HG03342 (cell line): ENCODE measurements at regions not wholly inside any gene's neighbourhood (a gene's known extent, or its start where the extent isn't known, plus 50 kb on each side); places are given as distances from the start of the nearest gene placed in this dataset.
"Not testable (repeated sequence)": the region's sequence is repeated elsewhere in the genome, so short reads cannot be mapped to it uniquely, and the experiment has no call there.

Experiments
- ATAC-seq: cut with Tn5 transposase; IDR thresholded peaks from one replicate; pipeline ENCODE4 v1.9.1; 2021; ENCODE audit warnings: mild to moderate bottlenecking, moderate library complexity; ENCODE audit not compliant: unreplicated experiment

- no peak for ATAC-seq
Measured at GRCh38 chr11:91394073-91394726, 830.4 kb upstream of the FAT3 start.

- ATAC-seq, result no peak
Measured at GRCh38 chr11:91382946-91383345, 841.7 kb upstream of the FAT3 start.

- ATAC-seq, result no peak
Measured at GRCh38 chr11:91374794-91375193, 849.8 kb upstream of the FAT3 start.

GRCh38 chr11:91373497-91373896, 851.1 kb upstream of the FAT3 start:
- no peak for ATAC-seq

- ATAC-seq, result no peak
Measured at GRCh38 chr11:91366816-91367215, 857.8 kb upstream of the FAT3 start.

GRCh38 chr11:91365986-91366585, 858.5 kb upstream of the FAT3 start:
- ATAC-seq, result no peak

- ATAC-seq, result no peak
Measured at GRCh38 chr11:91350931-91351330, 873.7 kb upstream of the FAT3 start.

- ATAC-seq, result no peak
Measured at GRCh38 chr11:91326751-91327150, 897.9 kb upstream of the FAT3 start.

DNA sequence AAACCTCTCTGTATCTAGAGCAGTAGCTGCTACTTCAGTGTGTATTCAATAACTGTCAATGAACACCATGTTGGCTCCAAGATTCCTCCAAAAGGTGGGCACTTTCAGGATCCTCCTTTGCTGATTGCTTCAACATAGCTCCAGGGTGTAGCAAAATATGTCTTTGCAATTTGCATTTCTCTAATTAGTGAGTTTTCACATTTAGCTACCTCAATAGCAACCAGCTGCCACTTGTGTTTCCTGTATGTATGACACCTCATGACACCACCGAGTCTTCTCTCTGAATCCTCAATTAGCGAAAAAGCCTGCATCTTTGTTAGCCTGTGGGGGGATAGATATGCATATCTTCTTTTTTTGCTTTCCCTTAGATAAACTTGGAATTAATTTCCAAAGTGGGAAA, 898.3 kb upstream of the FAT3 start:
- no peak for ATAC-seq

GRCh38 chr11:91314521-91314920, 910.1 kb upstream of the FAT3 start:
- no peak for ATAC-seq

- ATAC-seq, result no peak
Measured at GRCh38 chr11:91312541-91312940, 912.1 kb upstream of the FAT3 start.

- no peak for ATAC-seq
Measured at GRCh38 chr11:91310085-91310484, 914.5 kb upstream of the FAT3 start.

- ATAC-seq, result no peak
Measured at GRCh38 chr11:91308069-91308468, 916.5 kb upstream of the FAT3 start.

DNA sequence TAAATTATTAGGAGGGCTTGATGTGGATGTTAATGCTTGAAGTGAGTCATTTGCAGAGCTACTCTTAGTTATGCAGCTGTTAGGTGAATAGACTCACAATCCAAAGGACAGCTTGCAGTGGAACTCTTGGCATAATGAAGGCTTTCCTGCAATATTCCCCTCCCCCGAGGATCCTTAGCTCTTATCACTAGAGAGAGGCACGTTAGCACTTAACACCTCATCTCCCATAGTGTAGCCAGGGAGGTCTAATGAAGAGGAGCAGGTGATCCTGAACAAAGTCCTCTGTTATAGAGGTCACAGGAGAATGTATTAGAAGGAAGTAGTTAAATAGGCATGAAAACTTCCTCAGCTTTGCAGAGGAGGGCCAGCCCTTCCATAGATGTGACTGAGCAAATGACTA, 919.2 kb upstream of the FAT3 start:
- ATAC-seq, result no peak

GRCh38 chr11:91303749-91304148, 920.9 kb upstream of the FAT3 start:
- ATAC-seq, result no peak

GRCh38 chr11:91299980-91300379, 924.6 kb upstream of the FAT3 start:
- peak; percentile 63 for ATAC-seq

DNA sequence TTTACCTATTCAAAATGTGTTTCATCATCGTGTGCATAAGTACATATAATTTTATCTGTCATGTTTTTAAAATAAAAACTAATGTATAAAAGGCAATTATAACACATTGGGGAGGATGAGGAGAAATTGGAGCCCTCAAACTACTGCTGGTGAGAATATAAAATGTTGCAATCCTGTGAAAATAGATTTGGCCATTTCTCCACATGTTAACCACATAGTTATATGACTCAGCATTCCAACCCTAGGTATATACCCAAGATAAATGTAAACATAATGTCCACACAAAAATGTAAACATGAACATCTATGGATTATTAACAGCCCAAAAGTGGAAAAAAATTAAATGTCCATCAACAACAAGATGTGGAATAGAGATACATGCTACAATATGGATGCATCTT, 928.0 kb upstream of the FAT3 start:
- no peak for ATAC-seq

GRCh38 chr11:91295591-91295990, 929.0 kb upstream of the FAT3 start:
- ATAC-seq, result peak; percentile 79

DNA sequence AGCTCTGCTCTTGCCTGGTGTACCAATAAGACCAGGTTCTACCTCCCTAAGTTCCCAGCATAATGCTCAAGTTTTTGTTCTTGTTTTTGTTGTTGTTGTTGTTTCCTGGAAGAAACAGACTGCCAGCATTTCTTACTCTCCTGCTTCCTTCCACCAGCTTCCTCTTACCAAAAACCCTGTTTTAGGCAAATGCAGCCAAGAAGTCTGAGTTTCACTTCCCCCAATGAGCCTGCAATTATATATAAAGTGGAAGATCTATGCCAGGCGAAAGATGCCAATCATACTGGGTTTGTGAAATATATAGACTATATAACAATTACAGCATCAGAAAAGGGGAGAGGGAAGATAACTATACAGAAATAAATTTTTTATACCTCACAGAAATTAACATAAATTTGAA, 931.5 kb upstream of the FAT3 start:
- no peak for ATAC-seq

DNA sequence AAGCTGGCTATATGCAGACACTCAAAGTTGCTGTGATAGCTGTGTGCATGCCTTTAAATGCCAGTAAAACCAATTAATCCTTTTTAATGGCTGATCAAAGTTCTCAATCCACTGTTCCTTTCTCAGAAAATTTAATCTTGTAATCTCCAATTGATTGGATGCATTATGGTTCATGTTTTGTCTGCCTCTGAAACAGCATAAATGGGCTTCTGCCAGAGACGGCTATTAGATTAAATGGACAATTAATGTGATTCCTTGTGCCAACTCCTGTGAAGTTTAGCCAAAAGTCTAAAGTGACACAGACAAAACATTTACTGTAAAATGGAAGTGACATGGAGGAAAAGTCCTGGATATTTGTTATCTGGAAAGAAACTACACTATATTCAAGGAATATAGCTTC, 952.5 kb upstream of the FAT3 start:
- ATAC-seq, result no peak

DNA sequence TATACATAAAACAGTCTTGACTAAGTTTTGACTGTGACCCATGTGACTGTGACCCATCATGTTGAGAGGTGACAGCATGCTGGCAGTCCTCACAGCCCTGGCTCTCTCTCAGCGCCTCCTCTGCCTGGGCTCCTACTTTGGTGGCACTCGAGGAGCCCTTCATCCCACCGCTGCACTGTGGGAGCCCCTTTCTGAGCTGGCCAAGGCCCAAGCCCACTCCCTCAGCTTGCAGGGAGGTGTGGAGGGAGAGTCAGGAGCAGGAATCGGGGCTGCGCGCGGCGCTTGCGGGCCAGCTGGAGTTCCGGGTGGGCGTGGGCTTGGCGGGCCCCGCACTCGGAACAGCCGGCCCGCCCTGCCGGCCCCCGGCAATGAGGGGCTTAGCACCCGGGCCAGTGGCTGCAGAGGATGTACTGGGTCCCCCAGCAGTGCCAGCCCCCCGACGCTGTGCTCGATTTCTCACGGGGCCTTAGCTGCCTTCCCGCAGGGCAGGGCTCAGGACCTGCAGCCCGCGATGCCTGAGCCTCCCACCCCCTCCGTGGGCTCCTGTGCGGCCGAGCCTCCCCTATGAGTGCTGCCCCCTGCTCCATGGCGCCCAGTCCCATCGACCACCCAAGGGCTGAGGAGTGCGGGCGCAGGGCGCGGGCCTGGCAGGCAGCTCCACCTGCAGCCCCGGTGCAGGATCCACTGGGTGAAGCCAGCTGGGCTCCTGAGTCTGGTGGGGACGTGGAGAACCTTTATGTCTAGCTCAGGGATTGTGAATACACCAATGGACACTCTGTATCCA, 955.9 kb upstream of the FAT3 start:
- ATAC-seq, result not testable (repeated sequence)

- no peak for ATAC-seq
Measured at GRCh38 chr11:91265946-91266345, 958.7 kb upstream of the FAT3 start.
